Ishikawa (cell line): ENCODE measurements at regions not wholly inside any gene's neighbourhood (a gene's known extent, or its start where the extent isn't known, plus 50 kb on each side); places are given as distances from the start of the nearest gene placed in this dataset.

Experiments used
- CEBPB ChIP-seq: IDR thresholded peaks from 2 replicates; pipeline ENCODE4 v1.6.1; 2012
- CREB1 ChIP-seq: IDR thresholded peaks from 2 replicates; pipeline ENCODE4 v1.6.1; 2012; ENCODE audit warnings: low read depth
- EGR1 ChIP-seq: IDR thresholded peaks from 2 replicates; pipeline ENCODE4 v1.6.1; 2012
- EP300 ChIP-seq: IDR thresholded peaks from 2 replicates; pipeline ENCODE4 v1.6.1; 2012; ENCODE audit warnings: borderline replicate concordance
- FOXM1 ChIP-seq: IDR thresholded peaks from 2 replicates; pipeline ENCODE4 v1.6.1; 2012; ENCODE audit warnings: low read depth, borderline replicate concordance
- MAX ChIP-seq: IDR thresholded peaks from 2 replicates; pipeline ENCODE4 v1.6.1; 2012
- NFIC ChIP-seq: IDR thresholded peaks from 2 replicates; pipeline ENCODE4 v1.6.1; 2012
- RAD21 ChIP-seq: IDR thresholded peaks from 2 replicates; pipeline ENCODE4 v1.6.1; 2012; ENCODE audit warnings: low read depth
- REST ChIP-seq: IDR thresholded peaks from 2 replicates; pipeline ENCODE4 v1.6.1; 2012; ENCODE audit warnings: low read depth, mild to moderate bottlenecking
- TAF1 ChIP-seq: IDR thresholded peaks from 2 replicates; pipeline ENCODE4 v1.6.1; 2012; ENCODE audit warnings: low read depth, mild to moderate bottlenecking
- TCF12 ChIP-seq: IDR thresholded peaks from 2 replicates; pipeline ENCODE4 v1.6.1; 2012; ENCODE audit warnings: low read depth
- TEAD4 ChIP-seq: IDR thresholded peaks from 2 replicates; pipeline ENCODE4 v1.6.1; 2012
- YY1 ChIP-seq: IDR thresholded peaks from 2 replicates; pipeline ENCODE4 v1.6.1; 2012; ENCODE audit warnings: low read depth
- ZBTB7A ChIP-seq: IDR thresholded peaks from 2 replicates; pipeline ENCODE4 v1.6.1; 2012; ENCODE audit warnings: low read depth
- TF ChIP-seq, protein P1 (sequence below): IDR thresholded peaks from 2 replicates; pipeline ENCODE4 v1.6.1; 2012

DNA sequence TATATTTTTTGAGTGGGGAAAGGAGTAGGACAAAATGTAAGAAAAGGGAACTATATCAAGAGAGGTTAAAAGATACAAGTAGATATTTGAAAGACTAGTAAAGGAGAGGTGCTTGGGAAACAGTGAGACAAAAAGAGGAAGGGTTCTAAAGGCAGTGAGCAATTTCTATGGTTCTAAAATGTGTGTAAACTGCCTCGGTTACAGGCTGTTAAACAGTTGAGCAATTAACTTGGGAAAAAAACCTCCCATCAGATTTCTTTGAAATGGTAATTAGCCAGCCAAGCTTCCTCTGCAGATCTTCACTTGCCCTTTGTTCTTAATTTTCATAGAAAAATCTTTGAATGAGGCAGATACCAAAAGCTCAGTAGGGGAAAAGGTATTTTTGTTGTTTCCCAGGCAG is 238.7 kb upstream of the KCNH7 start:
- no peak for TF ChIP-seq CEBPB
- no peak for TF ChIP-seq TEAD4
- no peak for TF ChIP-seq CREB1
- no peak for TF ChIP-seq MAX
- no peak for TF ChIP-seq EP300

- TF ChIP-seq, protein P1, sequence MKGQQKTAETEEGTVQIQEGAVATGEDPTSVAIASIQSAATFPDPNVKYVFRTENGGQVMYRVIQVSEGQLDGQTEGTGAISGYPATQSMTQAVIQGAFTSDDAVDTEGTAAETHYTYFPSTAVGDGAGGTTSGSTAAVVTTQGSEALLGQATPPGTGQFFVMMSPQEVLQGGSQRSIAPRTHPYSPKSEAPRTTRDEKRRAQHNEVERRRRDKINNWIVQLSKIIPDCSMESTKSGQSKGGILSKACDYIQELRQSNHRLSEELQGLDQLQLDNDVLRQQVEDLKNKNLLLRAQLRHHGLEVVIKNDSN: no peak
- TF ChIP-seq REST: no peak
- TF ChIP-seq FOXM1: no peak
Observed at GRCh38 chr2:163066085-163066484, 227.5 kb upstream of the KCNH7 start.

GRCh38 chr2:163062524-163062923 is 224.0 kb upstream of the KCNH7 start:
- TF ChIP-seq ZBTB7A (no peak), EGR1 (no peak), NFIC (no peak), TEAD4 (no peak), TAF1 (no peak), YY1 (no peak), REST (no peak), FOXM1 (no peak), MAX (no peak), EP300 (no peak), TCF12 (no peak), CREB1 (no peak), CEBPB (no peak), RAD21 (no peak)
- TF ChIP-seq, protein P1: no peak

DNA sequence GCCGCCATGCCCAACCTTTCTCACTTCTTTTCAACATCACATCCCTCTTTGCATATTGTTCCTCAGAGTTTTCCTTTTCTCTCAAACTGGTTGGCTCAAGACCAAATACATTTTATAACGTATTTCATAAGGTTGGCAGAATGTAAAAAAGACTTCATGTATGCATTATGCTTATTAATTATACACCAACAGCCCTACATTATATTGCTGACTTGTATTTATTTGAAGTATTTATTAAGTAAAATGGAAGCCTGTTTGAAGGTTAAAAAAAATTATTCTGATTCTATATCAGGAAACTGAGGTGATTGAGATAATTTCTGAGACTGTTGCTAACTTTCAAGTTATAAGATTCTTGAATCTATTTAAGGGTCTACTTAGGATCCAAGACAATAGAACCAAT is 208.0 kb upstream of the KCNH7 start:
- TF ChIP-seq RAD21 (no peak), TAF1 (no peak), REST (no peak), NFIC (no peak), ZBTB7A (no peak), CEBPB (no peak), EGR1 (no peak), MAX (no peak), TCF12 (no peak), YY1 (no peak), FOXM1 (no peak), CREB1 (no peak), EP300 (no peak), TEAD4 (no peak)
- TF ChIP-seq, protein P1: no peak

- no peak for TF ChIP-seq MAX
- no peak for TF ChIP-seq TCF12
- TF ChIP-seq ZBTB7A: no peak
- TF ChIP-seq YY1: no peak
- no peak for TF ChIP-seq TAF1
- TF ChIP-seq EP300: no peak
- TF ChIP-seq REST: no peak
- TF ChIP-seq RAD21: no peak
- TF ChIP-seq NFIC: no peak
- no peak for TF ChIP-seq FOXM1
- no peak for TF ChIP-seq CREB1
- TF ChIP-seq EGR1: no peak
- TF ChIP-seq CEBPB: no peak
- TF ChIP-seq, protein P1: no peak
- TF ChIP-seq TEAD4: no peak
Observed at GRCh38 chr2:163045830-163046229, 207.3 kb upstream of the KCNH7 start.
